ENCODE measurements at regions not wholly inside any gene's neighbourhood (a gene's known extent, or its start where the extent isn't known, plus 50 kb on each side); places are given as distances from the start of the nearest gene placed in this dataset.

DNA sequence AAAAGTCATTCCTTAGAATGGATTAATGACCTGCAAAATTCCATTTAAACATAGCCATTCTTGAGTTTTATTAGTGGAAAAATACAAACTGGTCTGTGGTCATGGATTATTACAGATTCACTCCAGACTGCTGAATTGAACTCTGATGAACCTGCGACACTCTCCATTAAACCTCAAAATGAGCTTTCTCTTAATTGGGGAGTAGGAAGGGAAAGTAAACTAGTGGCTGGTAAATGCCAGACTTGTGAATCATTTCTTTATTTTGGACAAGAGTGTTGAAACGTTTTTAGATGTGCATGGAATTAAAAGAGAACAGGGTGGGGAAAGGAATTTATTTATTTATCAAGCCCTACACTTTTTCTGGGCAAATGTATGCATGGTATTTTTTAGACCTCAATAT is 321.2 kb upstream of the FANCL start:
- TF ChIP-seq NFYB (IDR thresholded peaks at IDR 0.05; ENCODE audit: insufficient read depth, low read depth, low read length), result no peak
- TF ChIP-seq, protein P1, sequence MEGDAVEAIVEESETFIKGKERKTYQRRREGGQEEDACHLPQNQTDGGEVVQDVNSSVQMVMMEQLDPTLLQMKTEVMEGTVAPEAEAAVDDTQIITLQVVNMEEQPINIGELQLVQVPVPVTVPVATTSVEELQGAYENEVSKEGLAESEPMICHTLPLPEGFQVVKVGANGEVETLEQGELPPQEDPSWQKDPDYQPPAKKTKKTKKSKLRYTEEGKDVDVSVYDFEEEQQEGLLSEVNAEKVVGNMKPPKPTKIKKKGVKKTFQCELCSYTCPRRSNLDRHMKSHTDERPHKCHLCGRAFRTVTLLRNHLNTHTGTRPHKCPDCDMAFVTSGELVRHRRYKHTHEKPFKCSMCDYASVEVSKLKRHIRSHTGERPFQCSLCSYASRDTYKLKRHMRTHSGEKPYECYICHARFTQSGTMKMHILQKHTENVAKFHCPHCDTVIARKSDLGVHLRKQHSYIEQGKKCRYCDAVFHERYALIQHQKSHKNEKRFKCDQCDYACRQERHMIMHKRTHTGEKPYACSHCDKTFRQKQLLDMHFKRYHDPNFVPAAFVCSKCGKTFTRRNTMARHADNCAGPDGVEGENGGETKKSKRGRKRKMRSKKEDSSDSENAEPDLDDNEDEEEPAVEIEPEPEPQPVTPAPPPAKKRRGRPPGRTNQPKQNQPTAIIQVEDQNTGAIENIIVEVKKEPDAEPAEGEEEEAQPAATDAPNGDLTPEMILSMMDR (IDR thresholded peaks at IDR 0.05 in 2 of 3, conservative IDR thresholded peaks at IDR 0.05 in 1 of 3; ENCODE audit: control insufficient read depth in 2 of 3, extremely low read depth in 1 of 3, insufficient read depth in 1 of 3, low read depth in 3 of 3, low read length in 3 of 3), result no peak
- TF ChIP-seq USF1 (IDR thresholded peaks at IDR 0.05; ENCODE audit: borderline replicate concordance, extremely low read length, insufficient read depth, low read depth, low read length), result no peak
- TF ChIP-seq SMC3 (IDR thresholded peaks at IDR 0.05; ENCODE audit: borderline replicate concordance, low read length), result no peak
- TF ChIP-seq TAF1 (IDR thresholded peaks at IDR 0.05; ENCODE audit: borderline replicate concordance, low read depth, low read length), result no peak
- TF ChIP-seq POU2F2 (IDR thresholded peaks at IDR 0.05; ENCODE audit: borderline replicate concordance, low read depth, low read length), result no peak
- no peak for TF ChIP-seq EZH2 (IDR thresholded peaks at IDR 0.05; ENCODE audit: borderline replicate concordance, control insufficient read depth, low read depth, low read length)
- no peak for TF ChIP-seq PAX5 (IDR thresholded peaks at IDR 0.05; ENCODE audit: borderline replicate concordance, low read depth, low read length)
- TF ChIP-seq ZBTB4 (CRISPR knock-in tag; IDR thresholded peaks at IDR 0.05), result no peak
- no peak for TF ChIP-seq HDGF (IDR thresholded peaks at IDR 0.05)
- TF ChIP-seq, protein P2, sequence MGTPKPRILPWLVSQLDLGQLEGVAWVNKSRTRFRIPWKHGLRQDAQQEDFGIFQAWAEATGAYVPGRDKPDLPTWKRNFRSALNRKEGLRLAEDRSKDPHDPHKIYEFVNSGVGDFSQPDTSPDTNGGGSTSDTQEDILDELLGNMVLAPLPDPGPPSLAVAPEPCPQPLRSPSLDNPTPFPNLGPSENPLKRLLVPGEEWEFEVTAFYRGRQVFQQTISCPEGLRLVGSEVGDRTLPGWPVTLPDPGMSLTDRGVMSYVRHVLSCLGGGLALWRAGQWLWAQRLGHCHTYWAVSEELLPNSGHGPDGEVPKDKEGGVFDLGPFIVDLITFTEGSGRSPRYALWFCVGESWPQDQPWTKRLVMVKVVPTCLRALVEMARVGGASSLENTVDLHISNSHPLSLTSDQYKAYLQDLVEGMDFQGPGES (IDR thresholded peaks at IDR 0.05), result no peak

All from GM12878 (cell line).